Uterus (tissue), 3 donors: ENCODE measurements at regions not wholly inside any gene's neighbourhood (a gene's known extent, or its start where the extent isn't known, plus 50 kb on each side); places are given as distances from the start of the nearest gene placed in this dataset.

Source experiments
- DNase-seq, 2 donors: peaks; one replicate each; pipeline ENCODE4 v3.0.0-alpha.2; 2019 to 2020
- H3K27ac ChIP-seq, 2 donors: fragments of 200-600 bp; sonication (generic); 1 replicate in 1 of 2; 2 replicates in 1 of 2; pipeline ENCODE4 v1.5.1; 2016 to 2018
- H3K27me3 ChIP-seq, 2 donors: fragments of 200-600 bp; sonication (generic); one replicate each; pipeline ENCODE4 v1.5.1; 2018 to 2019; ENCODE audit warnings: control low read depth in 1 of 2
- H3K36me3 ChIP-seq, 2 donors: fragments of 200-600 bp; sonication (generic); one replicate each; pipeline ENCODE4 v1.5.1; 2019; ENCODE audit warnings: control low read depth in 1 of 2
- H3K4me1 ChIP-seq, 2 donors: fragments of 200-600 bp; sonication (generic); one replicate each; pipeline ENCODE4 v1.5.1; 2018 to 2019; ENCODE audit warnings: control low read depth in 1 of 2
- H3K4me3 ChIP-seq, 2 donors: fragments of 200-600 bp; sonication (generic); 1 replicate in 1 of 2; 2 replicates in 1 of 2; pipeline ENCODE4 v1.5.1; 2018 to 2019; ENCODE audit warnings: mild to moderate bottlenecking in 1 of 2
- H3K9me3 ChIP-seq, 2 donors: fragments of 200-600 bp; sonication (generic); one replicate each; pipeline ENCODE4 v1.5.1; 2019; ENCODE audit warnings: control low read depth in 1 of 2
- POLR2A ChIP-seq, 2 donors: fragments of 450-650 bp; IDR thresholded peaks; one replicate each; pipeline ENCODE4 v1.6.1; 2016; ENCODE audit warnings: antibody characterized with exemption in 2 of 2, mild to moderate bottlenecking in 1 of 2, moderate library complexity in 1 of 2
- intact Hi-C: fragments of 100-400 bp; cut with DNase I; formaldehyde crosslinking; loops from one replicate; pipeline ENCODE4 v1.15.1; 2023; ENCODE audit warnings: low total_unique reads
- TF ChIP-seq, protein P1 (sequence below), 4 experiments: fragments of 200-600 bp in 2 of 4; fragments of 450-650 bp in 2 of 4; sonication (generic) in 2 of 4; IDR thresholded peaks; one replicate each; pipeline ENCODE4 v1.5.1; 2016 to 2019; ENCODE audit warnings: antibody characterized with exemption in 4 of 4, mild to moderate bottlenecking in 2 of 4, moderate library complexity in 1 of 4
- donor health status: DM: yes; HTN: yes; CAD: no.

- H3K9me3 ChIP-seq, result no peaks in the 10 kb centered on the region
- no peak overlapping the region for H3K27ac ChIP-seq
- intact Hi-C loops, result no loop called here
- no peaks in the 10 kb centered on the region for H3K27me3 ChIP-seq
- H3K4me1 ChIP-seq, result no peaks in the 10 kb centered on the region
- no peak for DNase-seq
- no peaks in the 10 kb centered on the region for H3K36me3 ChIP-seq
- TF ChIP-seq, protein P1, sequence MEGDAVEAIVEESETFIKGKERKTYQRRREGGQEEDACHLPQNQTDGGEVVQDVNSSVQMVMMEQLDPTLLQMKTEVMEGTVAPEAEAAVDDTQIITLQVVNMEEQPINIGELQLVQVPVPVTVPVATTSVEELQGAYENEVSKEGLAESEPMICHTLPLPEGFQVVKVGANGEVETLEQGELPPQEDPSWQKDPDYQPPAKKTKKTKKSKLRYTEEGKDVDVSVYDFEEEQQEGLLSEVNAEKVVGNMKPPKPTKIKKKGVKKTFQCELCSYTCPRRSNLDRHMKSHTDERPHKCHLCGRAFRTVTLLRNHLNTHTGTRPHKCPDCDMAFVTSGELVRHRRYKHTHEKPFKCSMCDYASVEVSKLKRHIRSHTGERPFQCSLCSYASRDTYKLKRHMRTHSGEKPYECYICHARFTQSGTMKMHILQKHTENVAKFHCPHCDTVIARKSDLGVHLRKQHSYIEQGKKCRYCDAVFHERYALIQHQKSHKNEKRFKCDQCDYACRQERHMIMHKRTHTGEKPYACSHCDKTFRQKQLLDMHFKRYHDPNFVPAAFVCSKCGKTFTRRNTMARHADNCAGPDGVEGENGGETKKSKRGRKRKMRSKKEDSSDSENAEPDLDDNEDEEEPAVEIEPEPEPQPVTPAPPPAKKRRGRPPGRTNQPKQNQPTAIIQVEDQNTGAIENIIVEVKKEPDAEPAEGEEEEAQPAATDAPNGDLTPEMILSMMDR (IDR thresholded peaks at IDR 0.05), result no peak
- no peak for TF ChIP-seq POLR2A (IDR thresholded peaks at IDR 0.05)
- no peak overlapping the region for H3K4me3 ChIP-seq
Observed at GRCh38 chr3:31448882-31449243, 83.9 kb upstream of the STT3B start.

DNA sequence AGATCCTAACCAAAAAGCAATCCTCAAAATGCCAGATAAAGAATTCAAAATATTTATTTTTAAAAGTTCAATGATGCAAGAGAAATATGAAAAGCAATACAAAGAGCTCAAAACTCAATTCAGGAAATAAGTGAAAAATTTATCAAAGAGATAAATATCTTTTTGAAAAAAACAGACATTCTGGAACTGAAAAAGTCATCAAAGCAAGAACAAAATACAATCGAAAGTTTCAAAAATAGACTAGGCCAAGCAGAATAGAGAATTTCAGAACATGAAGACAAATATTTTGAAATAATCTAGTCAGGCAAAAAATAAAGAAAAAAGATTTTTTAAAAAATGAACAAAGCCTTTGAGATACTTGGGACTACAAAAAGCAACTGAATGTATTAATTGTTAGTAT, 83.4 kb upstream of the STT3B start:
- Histone ChIP-seq H3K4me3 (no peak overlapping the region), H3K9me3 (no peaks in the 10 kb centered on the region), H3K4me1 (no peaks in the 10 kb centered on the region), H3K36me3 (no peaks in the 10 kb centered on the region), H3K27ac (no peak overlapping the region), H3K27me3 (no peaks in the 10 kb centered on the region)
- intact Hi-C loops, result no loop called here
- TF ChIP-seq, protein P1 (IDR thresholded peaks at IDR 0.05), result no peak
- TF ChIP-seq POLR2A (IDR thresholded peaks at IDR 0.05), result no peak
- DNase-seq, result no peak

- Histone ChIP-seq H3K9me3 (no peaks in the 10 kb centered on the region), H3K27ac (no peak overlapping the region), H3K4me3 (no peak overlapping the region), H3K4me1 (no peaks in the 10 kb centered on the region), H3K36me3 (no peaks in the 10 kb centered on the region), H3K27me3 (no peaks in the 10 kb centered on the region)
- no peak for DNase-seq
- intact Hi-C loops, result no loop called here
- TF ChIP-seq, protein P1 (IDR thresholded peaks at IDR 0.05), result no peak
- TF ChIP-seq POLR2A (IDR thresholded peaks at IDR 0.05), result no peak
Observed at GRCh38 chr3:31450345-31450744, 82.4 kb upstream of the STT3B start.

DNA sequence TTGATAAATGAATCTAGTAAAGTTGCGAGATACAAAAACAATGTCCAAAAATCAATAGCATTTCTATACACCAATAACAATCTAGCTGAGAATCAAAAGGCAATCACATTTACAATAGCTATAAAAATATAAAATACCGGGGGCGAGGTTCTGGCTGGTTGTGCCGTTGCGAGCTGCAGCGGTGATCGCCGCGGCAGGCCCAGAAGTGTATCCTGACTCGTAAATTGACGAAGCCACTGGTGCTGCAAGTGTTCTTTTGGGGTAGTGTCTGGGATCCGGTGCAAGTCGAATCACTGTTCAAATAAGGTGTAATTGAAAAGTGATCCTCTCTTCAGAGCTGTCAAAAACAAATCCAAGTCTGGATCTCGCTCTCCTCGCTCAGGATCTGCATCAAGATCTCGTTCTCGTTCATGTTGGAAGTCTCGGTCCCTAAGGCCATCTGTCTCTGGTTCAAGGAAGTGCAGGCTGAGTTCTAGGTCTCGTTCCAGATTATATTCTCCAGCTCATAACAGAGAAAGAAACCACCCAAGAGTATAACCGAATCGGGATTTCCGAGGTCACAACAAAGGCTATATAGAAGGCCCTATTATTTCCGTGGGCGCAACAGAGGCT, 80.1 kb upstream of the STT3B start:
- H3K27ac ChIP-seq, result no peak overlapping the region
- no peak for TF ChIP-seq POLR2A (IDR thresholded peaks at IDR 0.05)
- TF ChIP-seq, protein P1 (IDR thresholded peaks at IDR 0.05), result no peak
- H3K4me1 ChIP-seq, result no peaks in the 10 kb centered on the region
- DNase-seq, result no peak
- intact Hi-C loops, result no loop called here
- H3K4me3 ChIP-seq, result no peak overlapping the region
- H3K36me3 ChIP-seq, result no peaks in the 10 kb centered on the region
- no peaks in the 10 kb centered on the region for H3K27me3 ChIP-seq
- no peaks in the 10 kb centered on the region for H3K9me3 ChIP-seq

DNA sequence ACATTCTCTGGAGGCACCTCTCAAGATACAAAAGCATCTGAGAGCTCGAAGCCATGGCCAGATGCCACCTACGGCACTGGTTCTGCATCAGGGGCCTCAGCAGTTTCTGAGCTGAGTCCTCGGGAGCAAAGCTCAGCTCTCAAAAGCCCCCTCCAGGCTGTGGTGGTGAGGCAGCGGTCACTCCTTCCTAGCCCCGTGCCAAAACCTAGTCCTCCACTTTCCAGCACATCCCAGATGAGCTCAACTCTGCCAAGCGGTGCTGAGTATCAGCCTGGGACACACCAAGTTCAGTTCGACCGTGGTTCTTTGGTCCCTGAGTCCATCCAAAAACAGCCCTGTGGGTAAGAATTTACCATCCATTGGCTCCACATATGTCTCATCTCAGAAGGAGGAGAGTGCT, 79.3 kb upstream of the STT3B start:
- TF ChIP-seq POLR2A (IDR thresholded peaks at IDR 0.05), result no peak
- Histone ChIP-seq H3K27me3 (no peaks in the 10 kb centered on the region), H3K4me1 (no peaks in the 10 kb centered on the region), H3K4me3 (no peak overlapping the region), H3K36me3 (no peaks in the 10 kb centered on the region), H3K27ac (no peak overlapping the region), H3K9me3 (no peaks in the 10 kb centered on the region)
- DNase-seq, result no peak
- intact Hi-C loops, result no loop called here

GRCh38 chr3:31455524-31455923, 77.2 kb upstream of the STT3B start:
- DNase-seq, result no peak
- H3K27me3 ChIP-seq, result no peaks in the 10 kb centered on the region
- H3K4me1 ChIP-seq, result no peaks in the 10 kb centered on the region
- intact Hi-C loops, result no loop called here
- H3K36me3 ChIP-seq, result no peaks in the 10 kb centered on the region
- TF ChIP-seq, protein P1 (IDR thresholded peaks at IDR 0.05), result no peak
- TF ChIP-seq POLR2A (IDR thresholded peaks at IDR 0.05), result no peak
- no peaks in the 10 kb centered on the region for H3K9me3 ChIP-seq
- H3K4me3 ChIP-seq, result no peak overlapping the region
- H3K27ac ChIP-seq, result no peak overlapping the region
